ENCODE measurements at regions not wholly inside any gene's neighbourhood (a gene's known extent, or its start where the extent isn't known, plus 50 kb on each side); places are given as distances from the start of the nearest gene placed in this dataset.

DNA sequence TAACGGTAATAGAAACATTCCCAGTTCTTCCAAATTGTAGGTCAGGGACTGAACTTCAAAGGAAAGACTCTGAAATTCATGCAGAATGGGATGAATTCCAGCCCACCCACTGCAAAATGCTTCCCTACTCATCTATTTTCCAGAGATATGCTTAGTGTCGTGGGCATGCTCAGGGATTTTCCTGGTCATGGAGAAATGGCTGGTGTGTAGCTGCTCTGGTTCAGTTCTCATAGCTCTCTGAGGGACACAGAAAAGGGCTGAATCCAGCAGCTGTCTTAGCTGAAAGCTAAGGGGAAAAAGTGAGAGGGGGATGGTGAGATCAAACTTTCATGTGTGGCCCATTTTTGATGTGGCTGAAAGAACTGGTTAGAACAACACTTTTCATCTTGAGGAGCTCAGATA, 72.9 kb upstream of the KRAS start:
- TF ChIP-seq FOXM1 (IDR thresholded peaks at IDR 0.05; ENCODE audit: borderline replicate concordance) (no peak), TARDBP (IDR thresholded peaks at IDR 0.05) (no peak), NFRKB (IDR thresholded peaks at IDR 0.05) (no peak), L3MBTL2 (conservative IDR thresholded peaks at IDR 0.05) (no peak), FOXK2 (IDR thresholded peaks at IDR 0.05) (no peak), LEF1 (IDR thresholded peaks at IDR 0.05; ENCODE audit: borderline replicate concordance) (no peak), ZNF384 (IDR thresholded peaks at IDR 0.05) (no peak), ARNT (IDR thresholded peaks at IDR 0.05) (no peak)
